ENCODE measurements at regions not wholly inside any gene's neighbourhood (a gene's known extent, or its start where the extent isn't known, plus 50 kb on each side); places are given as distances from the start of the nearest gene placed in this dataset.

DNA sequence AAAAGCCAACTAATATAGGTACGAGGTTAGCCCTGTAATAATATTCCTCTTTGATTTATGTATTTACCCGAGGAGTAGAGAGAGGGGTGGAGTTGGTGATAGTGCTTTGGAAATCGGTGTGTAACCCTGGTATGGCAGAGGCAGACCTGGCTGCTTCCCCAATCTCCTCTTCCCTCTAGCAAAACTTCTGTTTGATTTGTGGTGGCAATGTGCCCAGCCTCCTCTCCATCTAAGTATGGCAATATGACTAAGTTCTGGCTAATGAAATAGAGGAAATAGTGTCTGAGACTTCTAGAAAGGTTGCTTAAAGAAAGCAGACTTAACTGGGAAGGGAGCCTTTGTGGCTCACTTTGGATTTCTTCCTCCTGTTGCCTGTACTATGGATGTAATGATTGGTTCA lies 491.1 kb downstream of the ENC1 start:
- TF ChIP-seq, protein P1, sequence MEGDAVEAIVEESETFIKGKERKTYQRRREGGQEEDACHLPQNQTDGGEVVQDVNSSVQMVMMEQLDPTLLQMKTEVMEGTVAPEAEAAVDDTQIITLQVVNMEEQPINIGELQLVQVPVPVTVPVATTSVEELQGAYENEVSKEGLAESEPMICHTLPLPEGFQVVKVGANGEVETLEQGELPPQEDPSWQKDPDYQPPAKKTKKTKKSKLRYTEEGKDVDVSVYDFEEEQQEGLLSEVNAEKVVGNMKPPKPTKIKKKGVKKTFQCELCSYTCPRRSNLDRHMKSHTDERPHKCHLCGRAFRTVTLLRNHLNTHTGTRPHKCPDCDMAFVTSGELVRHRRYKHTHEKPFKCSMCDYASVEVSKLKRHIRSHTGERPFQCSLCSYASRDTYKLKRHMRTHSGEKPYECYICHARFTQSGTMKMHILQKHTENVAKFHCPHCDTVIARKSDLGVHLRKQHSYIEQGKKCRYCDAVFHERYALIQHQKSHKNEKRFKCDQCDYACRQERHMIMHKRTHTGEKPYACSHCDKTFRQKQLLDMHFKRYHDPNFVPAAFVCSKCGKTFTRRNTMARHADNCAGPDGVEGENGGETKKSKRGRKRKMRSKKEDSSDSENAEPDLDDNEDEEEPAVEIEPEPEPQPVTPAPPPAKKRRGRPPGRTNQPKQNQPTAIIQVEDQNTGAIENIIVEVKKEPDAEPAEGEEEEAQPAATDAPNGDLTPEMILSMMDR (IDR thresholded peaks at IDR 0.05; ENCODE audit: low read length), result no peak
- no peak for TF ChIP-seq EZH2 (optimal IDR thresholded peaks at IDR 0.05; ENCODE audit: low read depth, low read length)
- no peak for TF ChIP-seq EZH2phosphoT487 (IDR thresholded peaks at IDR 0.05; ENCODE audit: low read length)
